ENCODE measurements at regions not wholly inside any gene's neighbourhood (a gene's known extent, or its start where the extent isn't known, plus 50 kb on each side); places are given as distances from the start of the nearest gene placed in this dataset.

GRCh38 chr16:8236816-8237215 lies 353.5 kb downstream of the TMEM114 start:
- DNase-seq (ENCODE audit: extremely low read depth, insufficient read length): no peak
- no peak overlapping the region for H3K4me3 ChIP-seq (replicated peaks; ENCODE audit: low read depth, low read length)
- no peaks in the 10 kb centered on the region for H3K27me3 ChIP-seq (replicated peaks; ENCODE audit: control insufficient read depth, insufficient read depth, low read length)
- H3K36me3 ChIP-seq (ENCODE audit: control insufficient read depth, insufficient read depth, low read length): no peaks in the 10 kb centered on the region
- TF ChIP-seq CTCF (IDR thresholded peaks at IDR 0.05; ENCODE audit: insufficient read depth, low read length, poor library complexity, severe bottlenecking): no peak

- no peak for TF ChIP-seq CTCF (IDR thresholded peaks at IDR 0.05; ENCODE audit: insufficient read depth, low read length, poor library complexity, severe bottlenecking)
- Histone ChIP-seq H3K36me3 (ENCODE audit: control insufficient read depth, insufficient read depth, low read length) (no peaks in the 10 kb centered on the region), H3K27me3 (replicated peaks; ENCODE audit: control insufficient read depth, insufficient read depth, low read length) (no peaks in the 10 kb centered on the region), H3K4me3 (replicated peaks; ENCODE audit: low read depth, low read length) (no peak overlapping the region)
- no peak for DNase-seq (ENCODE audit: extremely low read depth, insufficient read length)
Measured at GRCh38 chr16:8230497-8230896, 359.8 kb downstream of the TMEM114 start.

GRCh38 chr16:8229011-8229520 lies 361.2 kb downstream of the TMEM114 start:
- no peaks in the 10 kb centered on the region for H3K36me3 ChIP-seq (ENCODE audit: control insufficient read depth, insufficient read depth, low read length)
- no peak overlapping the region for H3K4me3 ChIP-seq (replicated peaks; ENCODE audit: low read depth, low read length)
- H3K27me3 ChIP-seq (replicated peaks; ENCODE audit: control insufficient read depth, insufficient read depth, low read length): no peaks in the 10 kb centered on the region
- no peak for TF ChIP-seq CTCF (IDR thresholded peaks at IDR 0.05; ENCODE audit: insufficient read depth, low read length, poor library complexity, severe bottlenecking)
- DNase-seq (ENCODE audit: extremely low read depth, insufficient read length): no peak

GRCh38 chr16:8217201-8217600 lies 373.1 kb downstream of the TMEM114 start:
- Histone ChIP-seq H3K27me3 (replicated peaks; ENCODE audit: control insufficient read depth, insufficient read depth, low read length) (no peaks in the 10 kb centered on the region), H3K36me3 (ENCODE audit: control insufficient read depth, insufficient read depth, low read length) (no peaks in the 10 kb centered on the region), H3K4me3 (replicated peaks; ENCODE audit: low read depth, low read length) (no peak overlapping the region)
- no peak for DNase-seq (ENCODE audit: extremely low read depth, insufficient read length)
- no peak for TF ChIP-seq CTCF (IDR thresholded peaks at IDR 0.05; ENCODE audit: insufficient read depth, low read length, poor library complexity, severe bottlenecking)

GRCh38 chr16:8204769-8205168 lies 385.5 kb downstream of the TMEM114 start:
- no peak for TF ChIP-seq CTCF (IDR thresholded peaks at IDR 0.05; ENCODE audit: insufficient read depth, low read length, poor library complexity, severe bottlenecking)
- DNase-seq (ENCODE audit: extremely low read depth, insufficient read length): no peak
- Histone ChIP-seq H3K27me3 (replicated peaks; ENCODE audit: control insufficient read depth, insufficient read depth, low read length) (no peaks in the 10 kb centered on the region), H3K36me3 (ENCODE audit: control insufficient read depth, insufficient read depth, low read length) (no peaks in the 10 kb centered on the region), H3K4me3 (replicated peaks; ENCODE audit: low read depth, low read length) (no peak overlapping the region)

GRCh38 chr16:8204096-8204495 lies 386.2 kb downstream of the TMEM114 start:
- H3K36me3 ChIP-seq (ENCODE audit: control insufficient read depth, insufficient read depth, low read length): no peaks in the 10 kb centered on the region
- H3K4me3 ChIP-seq (replicated peaks; ENCODE audit: low read depth, low read length): no peak overlapping the region
- no peak for DNase-seq (ENCODE audit: extremely low read depth, insufficient read length)
- H3K27me3 ChIP-seq (replicated peaks; ENCODE audit: control insufficient read depth, insufficient read depth, low read length): no peaks in the 10 kb centered on the region
- TF ChIP-seq CTCF (IDR thresholded peaks at IDR 0.05; ENCODE audit: insufficient read depth, low read length, poor library complexity, severe bottlenecking): no peak
